AG04450 (cell line): ENCODE measurements at regions not wholly inside any gene's neighbourhood (a gene's known extent, or its start where the extent isn't known, plus 50 kb on each side); places are given as distances from the start of the nearest gene placed in this dataset.

Source experiments
- CTCF ChIA-PET: fragments of 300-600, 350-600 bp; formaldehyde crosslinking; extraction: SDS; loops from one replicate; lab custom pipeline; 2022; ENCODE audit warnings: antibody characterized with exemption, inconsistent platforms; lab: Charles Lee
- POLR2A ChIA-PET: fragments of 350-600 bp; formaldehyde crosslinking; extraction: SDS; loops from one replicate; lab custom pipeline; 2021; ENCODE audit warnings: antibody characterized with exemption, inconsistent platforms; lab: Yijun Ruan, JAX
- DNase-seq: peaks from one replicate; pipeline ENCODE4 v3.0.0-alpha.2; 2011; ENCODE audit warnings: low read depth, low spot score
- H3K27ac ChIP-seq: one replicate; pipeline ENCODE4 v1.5.1; 2012; ENCODE audit warnings: low read depth, low read length, control low read depth
- H3K27me3 ChIP-seq: one replicate; pipeline ENCODE4 v1.6.0; 2012; ENCODE audit warnings: low read length; ENCODE audit not compliant: control insufficient read depth, insufficient read depth
- H3K4me3 ChIP-seq: 2 replicates; pipeline ENCODE4 v1.5.1; 2011; ENCODE audit warnings: mild to moderate bottlenecking, low read depth, low read length, control low read depth
- H3K9me3 ChIP-seq: 2 replicates; pipeline ENCODE4 v1.5.1; 2012; ENCODE audit warnings: low read length; ENCODE audit not compliant: control insufficient read depth, insufficient read depth
- TF ChIP-seq, protein P1 (sequence below): IDR thresholded peaks from 2 replicates; pipeline ENCODE4 v1.5.1; 2011; ENCODE audit warnings: low read depth, low read length, control low read depth, inconsistent platforms

DNA sequence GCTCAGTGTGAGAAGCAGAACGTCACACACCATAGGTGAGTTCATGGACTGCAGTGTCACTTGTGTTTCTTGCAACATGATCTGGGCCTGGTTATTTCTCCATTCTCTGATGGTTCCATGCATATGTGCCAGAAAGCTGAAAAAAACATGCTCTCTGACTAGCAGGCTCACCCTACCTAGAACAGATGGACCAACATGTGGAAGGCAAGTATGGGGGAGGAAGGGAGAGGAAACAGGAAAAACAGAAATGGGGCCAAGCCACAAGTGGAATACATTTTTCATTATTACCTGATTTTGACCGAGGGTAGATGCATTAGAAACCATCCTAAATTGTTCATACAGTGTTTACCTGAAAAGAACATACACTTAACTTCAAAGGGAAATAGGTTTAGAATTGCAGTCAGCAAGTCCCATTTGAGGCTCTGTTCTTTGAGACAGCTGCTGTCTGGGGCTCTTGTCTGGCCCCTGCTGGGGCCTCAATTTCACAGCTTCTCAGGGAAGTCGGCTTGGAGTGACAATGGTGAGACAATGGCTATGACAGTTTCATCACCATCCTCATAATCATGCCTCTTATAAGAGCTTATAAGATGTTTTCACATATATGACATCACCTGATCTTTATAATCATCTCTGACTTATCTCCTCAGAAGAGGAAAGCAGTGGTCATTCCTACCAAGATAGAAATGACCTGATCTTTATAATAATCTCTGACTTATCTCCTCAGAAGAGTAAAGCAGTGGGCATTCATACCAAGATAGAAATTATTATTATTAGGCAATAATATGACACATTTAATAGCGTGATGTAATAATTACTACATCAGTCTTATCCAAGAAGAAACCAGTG lies 327.3 kb downstream of the SIPA1L2 start:
- no peaks in the 10 kb centered on the region for H3K27me3 ChIP-seq
- DNase-seq, result no peak
- H3K4me3 ChIP-seq, result no peak overlapping the region
- CTCF ChIA-PET, result interaction anchor here (0.6 kb wide), 1 partner anchor 10 kb away, joined by 3 read pairs; no protein-coding TSS in a partner anchor
- H3K9me3 ChIP-seq, result no peaks in the 10 kb centered on the region
- POLR2A ChIA-PET, result no interaction called here
- H3K27ac ChIP-seq, result no peak overlapping the region
- TF ChIP-seq, protein P1, sequence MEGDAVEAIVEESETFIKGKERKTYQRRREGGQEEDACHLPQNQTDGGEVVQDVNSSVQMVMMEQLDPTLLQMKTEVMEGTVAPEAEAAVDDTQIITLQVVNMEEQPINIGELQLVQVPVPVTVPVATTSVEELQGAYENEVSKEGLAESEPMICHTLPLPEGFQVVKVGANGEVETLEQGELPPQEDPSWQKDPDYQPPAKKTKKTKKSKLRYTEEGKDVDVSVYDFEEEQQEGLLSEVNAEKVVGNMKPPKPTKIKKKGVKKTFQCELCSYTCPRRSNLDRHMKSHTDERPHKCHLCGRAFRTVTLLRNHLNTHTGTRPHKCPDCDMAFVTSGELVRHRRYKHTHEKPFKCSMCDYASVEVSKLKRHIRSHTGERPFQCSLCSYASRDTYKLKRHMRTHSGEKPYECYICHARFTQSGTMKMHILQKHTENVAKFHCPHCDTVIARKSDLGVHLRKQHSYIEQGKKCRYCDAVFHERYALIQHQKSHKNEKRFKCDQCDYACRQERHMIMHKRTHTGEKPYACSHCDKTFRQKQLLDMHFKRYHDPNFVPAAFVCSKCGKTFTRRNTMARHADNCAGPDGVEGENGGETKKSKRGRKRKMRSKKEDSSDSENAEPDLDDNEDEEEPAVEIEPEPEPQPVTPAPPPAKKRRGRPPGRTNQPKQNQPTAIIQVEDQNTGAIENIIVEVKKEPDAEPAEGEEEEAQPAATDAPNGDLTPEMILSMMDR, result no peak

GRCh38 chr1:232301246-232301645 lies 328.7 kb downstream of the SIPA1L2 start:
- Histone ChIP-seq H3K27me3 (no peaks in the 10 kb centered on the region), H3K4me3 (no peak overlapping the region), H3K27ac (no peak overlapping the region), H3K9me3 (no peaks in the 10 kb centered on the region)
- ChIA-PET POLR2A (no interaction called here), CTCF (no interaction called here)
- TF ChIP-seq, protein P1, result no peak
- DNase-seq, result no peak

GRCh38 chr1:232300466-232300865 lies 329.5 kb downstream of the SIPA1L2 start:
- Histone ChIP-seq H3K4me3 (no peak overlapping the region), H3K9me3 (no peaks in the 10 kb centered on the region), H3K27ac (no peak overlapping the region), H3K27me3 (no peaks in the 10 kb centered on the region)
- ChIA-PET POLR2A (no interaction called here), CTCF (interaction anchor here (0.9 kb wide), 1 partner anchor 543 kb away, joined by 5 read pairs; no protein-coding TSS in a partner anchor)
- TF ChIP-seq, protein P1, result no peak
- DNase-seq, result no peak

GRCh38 chr1:232296461-232296860 lies 333.5 kb downstream of the SIPA1L2 start:
- H3K27me3 ChIP-seq, result no peaks in the 10 kb centered on the region
- H3K9me3 ChIP-seq, result no peaks in the 10 kb centered on the region
- no peak overlapping the region for H3K4me3 ChIP-seq
- H3K27ac ChIP-seq, result no peak overlapping the region
- TF ChIP-seq, protein P1, result no peak
- ChIA-PET POLR2A (no interaction called here), CTCF (no interaction called here)
- no peak for DNase-seq

GRCh38 chr1:232293361-232293760 lies 336.6 kb downstream of the SIPA1L2 start:
- no peak for DNase-seq
- H3K27ac ChIP-seq, result no peak overlapping the region
- no peaks in the 10 kb centered on the region for H3K9me3 ChIP-seq
- TF ChIP-seq, protein P1, result no peak
- CTCF ChIA-PET, result no interaction called here
- POLR2A ChIA-PET, result no interaction called here
- H3K27me3 ChIP-seq, result no peaks in the 10 kb centered on the region
- no peak overlapping the region for H3K4me3 ChIP-seq
